ENCODE measurements at regions not wholly inside any gene's neighbourhood (a gene's known extent, or its start where the extent isn't known, plus 50 kb on each side); places are given as distances from the start of the nearest gene placed in this dataset.

GRCh38 chr4:171433674-171434073 lies 379.5 kb upstream of the GALNTL6 start:
- no peak for TF ChIP-seq SPI1 (IDR thresholded peaks at IDR 0.05; ENCODE audit: borderline replicate concordance, low read depth)
- TF ChIP-seq CTCF (IDR thresholded peaks at IDR 0.05; ENCODE audit: insufficient read depth, low read length): no peak
- no peak for TF ChIP-seq POLR2AphosphoS5 (IDR thresholded peaks at IDR 0.05; ENCODE audit: low read depth)

Measured in HL-60 (cell line).